ENCODE measurements at regions not wholly inside any gene's neighbourhood (a gene's known extent, or its start where the extent isn't known, plus 50 kb on each side); places are given as distances from the start of the nearest gene placed in this dataset.

- TF ChIP-seq POLR2AphosphoS5 (IDR thresholded peaks at IDR 0.05; ENCODE audit: low read depth, low read length) (no peak), REST (IDR thresholded peaks at IDR 0.05; ENCODE audit: insufficient read depth in 1 of 2, low read depth in 2 of 2, low read length in 1 of 2) (no peak), CTCF (IDR thresholded peaks at IDR 0.05) (no peak), TCF7L2 (IDR thresholded peaks at IDR 0.05; ENCODE audit: low read depth, low read length) (no peak), SIN3A (IDR thresholded peaks at IDR 0.05; ENCODE audit: borderline replicate concordance, insufficient read depth, low read depth, low read length) (no peak)
Observed at GRCh38 chr5:68725905-68726683, 367.7 kb upstream of the SLC30A5 start.
